Central memory CD4-positive, alpha-beta T cell (primary cell): ENCODE measurements at regions not wholly inside any gene's neighbourhood (a gene's known extent, or its start where the extent isn't known, plus 50 kb on each side); places are given as distances from the start of the nearest gene placed in this dataset.
A peak's percentile ranks its signal among the peaks of the same experiment; 100 is the strongest.

ENCODE experiments used
- DNase-seq: peaks from one replicate; pipeline ENCODE4 v3.0.0; 2022

DNA sequence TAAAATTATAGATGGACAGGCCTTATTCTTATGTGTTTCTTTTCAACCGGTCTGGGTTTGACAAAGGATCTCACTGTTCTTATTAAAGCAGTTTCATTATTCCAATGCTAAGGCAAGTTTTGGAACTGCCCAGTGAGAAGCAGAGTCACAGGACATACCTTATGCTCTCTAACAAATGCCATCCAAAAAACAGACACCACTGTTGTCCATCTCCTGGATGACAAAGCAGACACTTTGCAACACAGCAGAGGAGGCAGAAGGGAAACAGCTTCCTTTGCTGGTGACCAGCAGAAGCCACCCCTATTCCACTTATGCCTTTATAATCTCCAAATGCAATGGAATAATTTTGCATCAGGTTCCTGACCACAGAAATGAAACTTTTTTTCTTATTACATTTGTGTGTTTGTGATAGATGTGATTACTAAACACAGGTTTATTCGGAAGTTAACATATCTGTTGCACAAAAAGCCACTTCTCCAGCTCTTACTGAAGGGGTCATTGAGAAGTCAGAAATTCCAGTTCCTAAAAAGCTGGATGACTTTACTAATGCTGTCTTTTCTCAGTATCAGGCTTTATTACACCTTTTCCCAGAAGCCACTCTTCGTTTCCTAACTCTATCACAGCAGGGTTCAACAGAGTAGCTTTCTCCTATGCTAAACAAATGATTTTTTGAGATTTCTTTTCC lies 115.6 kb downstream of the BTG1 start:
- no peak for DNase-seq

DNA sequence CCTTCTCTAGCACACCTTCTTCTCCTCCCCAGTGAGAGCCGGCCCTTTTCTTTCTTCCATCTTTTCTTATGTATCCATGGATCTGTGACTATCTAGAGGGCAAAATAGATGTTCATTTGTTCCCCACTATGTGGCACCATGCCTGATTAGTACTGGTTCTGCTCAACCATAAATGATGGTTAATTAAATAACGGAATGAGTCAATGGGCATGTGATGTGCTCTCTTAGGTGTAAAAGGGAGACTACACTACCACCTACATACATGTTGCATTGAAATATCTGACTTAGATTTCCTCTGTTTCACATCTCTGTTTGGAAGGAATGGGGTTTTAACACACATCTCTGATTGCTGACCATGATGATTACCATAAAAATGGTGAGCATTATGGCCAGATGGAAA lies 116.5 kb downstream of the BTG1 start:
- DNase-seq = no peak

DNA sequence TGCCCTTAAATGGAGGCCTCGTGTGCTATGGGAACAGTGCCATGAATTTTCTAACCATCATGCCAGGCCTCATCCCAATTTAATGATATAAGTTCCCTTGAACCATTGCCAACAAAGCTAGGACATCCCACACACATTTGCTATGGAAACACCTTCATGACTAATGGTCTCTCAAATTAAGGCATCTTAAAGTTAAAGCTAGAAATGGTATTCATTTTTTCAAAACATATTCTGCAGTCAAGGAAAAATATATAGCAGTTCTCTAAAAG lies 117.3 kb downstream of the BTG1 start:
- DNase-seq = no peak

DNA sequence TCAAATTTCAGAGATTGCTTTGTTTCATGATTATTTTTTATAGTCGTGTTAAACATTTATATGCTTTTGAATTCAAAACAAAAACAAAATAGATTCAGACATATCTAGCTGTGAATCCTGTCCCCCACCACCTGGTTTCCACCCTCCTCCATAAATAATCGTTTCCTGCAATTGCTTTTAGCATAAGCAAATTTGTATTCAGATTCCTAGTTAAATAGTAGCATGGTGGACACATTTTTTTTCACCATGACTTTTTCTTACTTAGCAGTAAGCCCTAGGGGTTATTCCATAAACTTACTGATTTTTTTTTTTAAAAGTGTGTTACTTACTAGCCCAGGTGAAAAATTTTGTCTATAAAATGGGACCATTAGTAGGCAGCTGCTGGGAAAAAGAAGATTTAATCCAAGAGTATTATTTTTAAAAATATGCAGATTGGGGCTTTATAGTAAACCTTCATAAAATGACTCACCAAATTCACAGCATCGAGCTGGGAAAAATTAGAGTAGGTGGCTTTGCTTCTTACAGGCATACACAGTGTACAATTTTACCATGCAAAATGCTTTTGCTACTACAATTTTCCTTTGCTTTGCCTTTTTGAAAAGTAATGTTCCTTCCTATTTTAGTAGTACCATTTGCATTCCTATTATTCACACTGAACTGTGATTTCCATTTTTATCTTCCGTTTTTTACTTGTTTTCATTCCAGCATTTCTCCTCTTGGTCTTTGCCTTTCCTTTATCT lies 117.8 kb downstream of the BTG1 start:
- no peak for DNase-seq

DNA sequence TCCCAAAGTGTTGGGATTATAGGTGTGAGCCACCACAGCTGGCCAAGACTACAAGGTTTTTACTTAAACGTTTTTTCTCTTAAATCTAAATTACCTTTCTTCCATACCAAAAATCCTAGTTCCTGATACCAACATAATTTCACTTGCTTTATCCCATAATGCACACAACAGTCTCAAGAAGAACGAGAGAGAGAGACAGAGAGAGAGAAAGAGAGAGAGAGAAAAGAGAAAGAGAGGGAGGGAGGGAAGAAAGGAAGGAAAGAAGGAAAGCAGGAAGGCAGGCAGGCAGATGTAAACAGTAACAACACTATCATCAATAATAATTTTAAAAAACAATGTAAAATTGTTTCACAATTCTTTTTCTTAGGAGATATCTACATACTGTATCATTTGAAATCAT lies 118.4 kb downstream of the BTG1 start:
- DNase-seq = no peak

DNA sequence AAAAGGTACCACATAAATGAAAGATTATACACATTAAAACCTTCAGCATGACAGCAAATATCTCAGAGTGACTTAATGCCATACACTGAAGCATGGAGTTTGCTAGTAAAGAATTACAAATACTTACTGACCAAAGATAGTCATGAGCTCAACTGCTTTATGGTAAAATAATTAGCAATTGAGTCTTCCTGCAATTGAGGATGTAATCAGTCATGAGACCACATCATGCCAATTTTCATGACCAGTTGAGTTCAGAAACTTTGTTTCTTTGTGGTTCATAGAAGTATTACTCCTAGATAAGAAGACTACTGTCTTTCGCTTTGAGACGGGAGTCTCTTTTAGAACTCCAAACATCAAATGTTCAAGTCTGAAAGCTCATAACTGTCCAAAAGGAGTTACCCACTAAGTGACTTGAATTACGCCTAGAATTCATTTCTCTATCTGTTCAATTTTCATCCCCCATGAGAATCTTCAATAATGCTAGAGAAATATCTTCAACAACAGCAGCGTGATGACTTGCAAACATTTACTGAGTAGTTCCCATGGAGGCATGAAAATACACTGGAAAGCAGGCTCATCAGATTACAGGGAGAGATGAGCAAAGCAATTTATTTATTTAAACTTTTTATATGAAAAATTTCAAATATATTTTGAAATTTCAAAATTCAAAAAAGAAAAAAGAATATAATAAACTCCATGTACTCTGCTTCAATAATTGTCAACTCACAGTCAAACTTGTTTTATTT lies 120.0 kb downstream of the BTG1 start:
- no peak for DNase-seq

- no peak for DNase-seq
Observed at GRCh38 chr12:92022093-92022492, 123.6 kb downstream of the BTG1 start.

DNA sequence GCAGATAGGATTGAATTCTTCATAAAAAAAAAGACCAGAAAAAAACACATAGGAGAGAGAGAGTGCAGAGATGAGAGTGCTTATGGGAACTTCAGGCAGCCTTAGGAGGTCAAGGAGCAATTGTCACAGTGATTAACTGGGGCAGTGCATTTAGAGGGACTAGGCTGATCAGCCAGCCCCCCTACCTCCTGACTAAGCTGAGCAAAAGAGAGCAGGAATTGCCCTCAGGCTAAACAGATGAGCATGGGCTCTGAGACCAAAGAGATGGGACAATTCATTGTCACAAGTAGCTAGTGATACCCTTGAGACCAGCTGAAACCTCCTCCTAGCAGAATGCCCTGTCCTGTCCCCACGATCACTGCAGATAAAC lies 124.0 kb downstream of the BTG1 start:
- no peak for DNase-seq

DNA sequence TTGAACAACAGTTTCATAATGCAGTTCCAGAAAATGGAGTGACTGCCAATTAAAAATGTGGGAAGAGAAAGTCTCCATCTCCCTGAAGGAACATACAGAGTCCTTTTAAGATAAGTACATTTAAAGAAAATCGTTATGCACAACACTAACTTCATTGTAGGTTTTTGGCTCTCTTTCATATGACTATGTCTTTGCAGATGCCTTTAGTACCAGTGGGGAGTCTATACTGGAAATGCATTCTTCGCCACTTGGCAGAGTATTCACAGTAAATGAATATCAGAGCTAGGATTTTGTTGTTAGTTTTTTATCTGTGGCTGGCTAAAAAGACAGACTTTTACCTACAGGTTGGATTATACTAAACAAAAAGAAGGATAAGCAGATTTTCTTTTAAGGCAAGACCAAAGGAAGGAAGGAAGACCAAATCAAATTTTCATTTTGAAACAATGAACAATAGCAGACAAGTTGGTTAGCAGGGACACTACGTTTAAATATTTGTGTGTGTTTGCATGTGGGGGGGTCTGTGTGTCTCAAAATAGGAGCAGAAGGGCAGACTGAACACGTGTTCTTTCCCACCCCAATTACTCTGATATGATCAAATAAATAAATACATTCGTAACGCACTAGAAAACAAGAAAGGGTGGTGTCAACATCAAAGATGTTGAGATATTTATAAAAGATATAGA lies 124.5 kb downstream of the BTG1 start:
- no peak for DNase-seq

- no peak for DNase-seq
Observed at GRCh38 chr12:92019491-92020277, 126.0 kb downstream of the BTG1 start.

DNA sequence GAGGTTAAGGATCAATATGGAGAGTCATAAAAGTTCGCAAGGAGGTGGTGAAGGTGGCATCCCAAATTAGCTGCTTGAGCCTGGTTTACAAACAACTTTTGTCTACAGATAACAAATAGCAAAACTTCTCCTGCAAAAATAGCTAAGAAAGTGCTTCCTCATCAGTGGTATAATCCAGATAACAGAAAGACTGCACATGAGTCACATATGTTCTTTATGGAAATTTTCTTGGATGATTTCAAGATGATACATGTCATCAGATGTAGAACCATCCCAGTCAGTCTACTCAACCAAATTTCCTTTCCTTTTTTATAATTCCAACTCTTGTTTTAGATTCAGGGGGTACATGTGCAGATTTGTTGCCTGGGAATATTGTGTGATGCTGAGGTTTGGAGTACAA lies 133.0 kb downstream of the BTG1 start:
- no peak for DNase-seq

DNA sequence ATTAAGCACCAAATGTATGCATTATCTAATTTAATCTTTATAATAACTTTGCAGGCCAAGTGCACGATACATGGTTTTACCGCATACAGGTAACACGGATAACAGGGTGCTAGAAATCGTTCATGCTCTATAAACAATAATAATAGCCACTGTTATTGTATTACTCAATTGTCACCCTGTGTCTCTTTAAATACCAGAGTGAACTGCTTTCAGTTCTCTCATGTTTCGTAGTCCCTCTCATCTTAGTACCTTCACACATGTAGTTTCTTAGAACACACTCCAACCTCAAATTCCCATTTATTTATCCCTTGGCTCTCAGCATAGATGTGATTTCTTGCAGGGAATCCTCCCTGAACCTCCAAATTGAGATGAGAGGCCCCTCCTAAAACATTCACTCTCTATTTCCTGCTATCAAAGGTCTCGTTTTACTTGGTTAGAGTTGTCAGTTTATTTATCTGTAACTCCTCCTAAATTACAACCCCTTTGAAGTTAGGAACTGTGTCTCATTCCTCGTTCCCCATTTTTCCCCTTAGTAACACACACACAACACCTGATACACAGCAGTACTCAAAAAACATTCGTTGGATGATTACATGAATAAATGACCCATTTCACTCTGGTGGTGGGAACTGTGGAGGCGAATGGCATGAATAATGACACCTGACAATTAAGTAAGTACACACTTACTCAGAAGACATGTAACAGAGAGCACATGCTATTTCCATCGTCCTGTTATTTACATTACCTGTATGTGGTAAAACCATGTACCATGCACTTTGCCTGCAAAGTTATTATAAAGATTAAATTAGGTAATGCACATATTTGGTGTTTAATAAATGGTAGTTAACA lies 134.6 kb downstream of the BTG1 start:
- no peak for DNase-seq

DNA sequence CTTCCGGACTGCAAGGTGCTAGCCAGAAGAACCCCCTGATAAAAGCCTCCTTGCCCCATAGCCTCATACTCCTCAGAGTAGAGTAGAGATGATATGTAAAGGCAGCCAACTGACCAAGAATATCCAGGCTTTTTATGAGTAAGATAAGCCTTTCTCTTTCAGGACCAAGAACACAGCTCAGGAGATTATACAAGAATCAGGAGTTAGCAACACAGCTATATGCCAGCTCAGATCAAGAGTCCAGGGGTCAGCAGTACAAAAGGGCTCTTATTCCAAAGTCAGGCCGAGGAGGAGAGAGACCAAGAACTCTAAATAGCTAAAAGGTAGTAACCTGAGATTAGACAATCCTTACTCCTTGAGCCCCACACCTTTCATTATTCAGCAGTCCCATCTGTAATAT lies 135.3 kb downstream of the BTG1 start:
- no peak for DNase-seq

GRCh38 chr12:92008345-92008744 lies 137.3 kb downstream of the BTG1 start:
- DNase-seq = no peak

- DNase-seq = no peak
Observed at GRCh38 chr12:92007787-92008186, 137.9 kb downstream of the BTG1 start.

GRCh38 chr12:92003701-92004100 lies 141.9 kb downstream of the BTG1 start:
- DNase-seq = no peak

- DNase-seq = no peak
Observed at GRCh38 chr12:92002673-92003382, 142.8 kb downstream of the BTG1 start.

DNA sequence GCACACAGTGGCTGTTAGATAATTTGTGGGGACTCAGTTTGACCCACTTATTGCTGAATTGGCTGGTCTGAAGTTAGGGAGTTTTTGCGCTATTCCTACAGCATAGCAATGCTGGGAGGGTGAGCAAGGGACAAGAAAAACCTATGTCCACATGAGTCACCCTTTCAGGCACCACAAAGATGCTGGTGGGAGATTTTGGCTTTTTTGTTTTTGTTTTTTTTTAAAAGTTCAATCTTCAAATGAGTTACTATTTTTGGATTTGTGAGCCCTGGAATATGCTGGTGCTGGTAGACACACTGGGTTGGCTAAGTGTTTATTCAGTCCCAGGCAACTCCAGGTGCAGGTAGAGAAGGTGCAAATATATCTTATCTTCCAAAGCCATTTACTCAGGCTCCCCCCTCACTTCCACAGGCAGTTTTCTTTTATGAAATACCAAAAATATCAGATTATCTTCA lies 143.4 kb downstream of the BTG1 start:
- DNase-seq = no peak

DNA sequence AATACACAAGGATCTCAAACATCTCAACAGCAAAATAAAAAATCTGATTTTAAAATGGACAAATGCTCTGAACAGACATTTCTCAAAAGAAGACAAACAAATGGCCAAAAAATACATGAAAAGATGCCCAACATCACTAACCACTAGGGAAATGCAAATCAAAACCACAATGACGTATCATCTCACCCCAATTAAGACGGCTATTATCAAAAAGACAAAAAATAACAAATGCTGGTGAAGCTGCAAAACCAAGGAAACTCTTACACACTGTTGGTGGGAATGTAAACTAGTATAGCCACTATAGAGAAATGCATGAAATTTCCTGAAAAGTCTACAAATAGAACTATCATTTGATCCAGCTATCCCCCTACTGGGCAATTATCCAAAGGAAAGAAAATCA lies 145.0 kb downstream of the BTG1 start:
- peak; percentile 25 for DNase-seq

DNA sequence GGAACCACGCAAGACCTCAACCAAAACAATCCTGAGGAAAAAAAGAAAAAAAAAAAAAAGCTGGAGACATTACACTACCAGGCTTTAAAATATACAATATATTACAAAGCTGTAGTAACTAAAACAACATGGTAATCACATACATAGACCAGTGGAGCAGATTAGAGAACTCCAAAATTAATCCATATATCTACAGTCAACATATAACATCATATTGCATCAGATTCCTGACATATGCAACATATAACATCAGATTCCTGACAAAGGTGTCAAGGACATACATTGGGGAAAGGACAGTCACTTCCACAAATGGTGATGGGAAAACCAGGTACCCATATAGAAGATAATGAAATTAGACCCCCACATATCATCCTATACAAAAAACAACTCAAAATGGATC lies 145.8 kb downstream of the BTG1 start:
- DNase-seq = no peak

- no peak for DNase-seq
Observed at GRCh38 chr12:91998316-91998715, 147.3 kb downstream of the BTG1 start.
